ENCODE measurements at regions not wholly inside any gene's neighbourhood (a gene's known extent, or its start where the extent isn't known, plus 50 kb on each side); places are given as distances from the start of the nearest gene placed in this dataset.

DNA sequence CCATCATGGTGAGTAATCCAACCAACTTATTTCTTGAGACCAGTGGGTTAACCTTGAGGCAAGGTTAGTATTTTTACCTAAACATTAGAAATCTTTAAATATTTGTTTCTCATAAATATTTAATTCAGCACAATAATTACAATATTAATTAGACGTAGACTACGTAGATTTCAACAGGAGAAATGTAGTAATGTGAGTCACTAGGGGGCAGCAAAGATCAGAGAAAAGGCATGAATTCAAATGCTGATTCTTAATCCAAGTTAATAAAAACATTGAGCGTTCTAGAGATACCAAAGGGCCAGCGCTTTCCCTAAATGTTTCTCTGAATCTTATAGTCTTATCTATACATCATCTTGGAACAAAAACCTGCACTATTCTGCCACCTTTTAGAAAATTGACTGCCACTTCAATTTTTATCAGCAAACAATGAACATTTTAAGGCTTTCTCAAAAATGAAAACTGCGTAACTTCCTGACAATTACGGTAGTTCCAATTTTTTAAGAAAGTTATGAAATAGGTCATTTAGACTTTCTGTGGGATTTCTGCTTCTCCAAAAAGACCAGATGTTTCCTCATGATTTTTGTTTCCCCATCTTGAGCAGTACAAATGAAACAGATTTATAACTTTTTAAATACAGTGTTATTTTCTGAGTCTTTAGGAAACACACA lies 180.7 kb downstream of the GASK1B start:
- peak; percentile 81 to 82 for ATAC-seq
- intact Hi-C loops (cut with DNase I), result loop anchor here (2.0 to 10.0 kb wide), 4 partner anchors 179 to 633 kb away; partner anchors contain the start of gene GASK1B (in 1 of the 2)
- DNase-seq, result no peak

DNA sequence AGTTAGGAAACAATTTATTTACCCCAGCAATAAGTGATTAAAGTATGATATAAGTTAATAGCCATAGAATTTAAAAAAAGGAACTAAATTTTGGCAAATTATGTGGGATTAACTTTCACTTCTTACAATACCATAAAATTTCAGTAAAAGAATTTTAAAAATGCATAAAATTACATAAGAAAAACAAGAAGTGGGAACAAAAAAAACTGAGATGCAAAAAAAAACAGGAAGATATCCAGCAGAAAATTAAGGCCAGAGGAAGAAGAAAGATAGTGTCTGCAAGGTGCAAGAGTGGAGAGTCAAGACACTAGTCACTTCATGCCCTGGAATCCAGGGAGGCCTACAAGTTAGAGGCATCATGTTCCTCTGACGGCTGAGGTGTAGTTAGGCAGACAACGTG lies 184.2 kb downstream of the GASK1B start:
- ATAC-seq (no peak), DNase-seq (no peak)
- intact Hi-C loops (cut with DNase I), result loop anchor here in 1 of 2 donors (10.0 kb wide), 1 partner anchor 266 kb away; no protein-coding TSS in a partner anchor

DNA sequence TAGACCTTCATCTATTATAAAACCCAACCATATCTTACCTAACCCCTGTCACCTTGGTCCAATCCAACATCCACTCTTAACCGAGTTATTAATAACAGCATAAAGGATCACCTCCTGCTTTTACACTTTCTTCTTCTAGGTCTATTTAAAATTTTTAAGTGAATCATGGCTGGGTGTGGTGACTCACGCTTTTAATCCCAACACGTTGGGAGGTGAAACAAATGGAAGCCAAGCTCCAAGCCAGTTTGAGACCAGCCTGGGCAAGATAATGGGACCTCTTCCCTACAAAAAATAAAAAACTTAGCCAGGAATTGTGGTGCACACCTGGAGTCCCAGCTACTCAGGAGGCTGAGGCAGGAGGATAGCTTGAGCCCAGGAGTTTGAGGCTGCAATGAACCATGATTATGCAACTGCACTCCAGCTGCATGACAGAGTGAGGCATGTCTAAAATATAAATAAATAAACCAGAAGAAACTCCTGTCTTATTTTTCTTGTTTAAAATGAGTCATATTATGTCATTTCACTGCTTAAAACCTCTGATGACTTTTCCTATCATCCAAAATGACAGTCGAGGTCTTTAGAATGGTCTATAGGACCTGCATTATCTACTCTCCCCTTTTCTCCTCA lies 188.4 kb downstream of the GASK1B start:
- intact Hi-C loops (cut with DNase I), result loop anchor here in 1 of 2 donors (10.0 kb wide), 1 partner anchor 270 kb away; no protein-coding TSS in a partner anchor
- ATAC-seq (no peak), DNase-seq (no peak)

DNA sequence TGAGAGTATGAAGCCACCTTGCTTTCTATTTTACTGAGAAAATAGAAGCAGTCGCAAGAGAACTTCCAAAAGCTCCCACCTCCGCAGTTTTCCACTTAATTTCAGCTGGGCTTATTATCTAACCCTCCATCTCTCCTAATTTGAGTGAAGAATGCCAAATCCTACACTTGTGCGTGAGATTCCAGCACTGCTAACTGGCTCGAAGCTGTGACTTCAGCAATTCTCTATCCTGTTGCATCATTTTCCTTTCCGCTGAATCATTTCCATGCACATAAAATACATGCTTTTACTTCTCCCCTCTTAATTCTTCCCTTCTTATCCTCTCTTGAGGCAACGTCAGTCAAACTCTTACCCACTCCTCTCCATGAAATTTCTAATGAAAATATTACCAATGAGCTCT lies 189.5 kb downstream of the GASK1B start:
- ATAC-seq, result no peak
- DNase-seq, result no peak
- intact Hi-C loops (cut with DNase I), result loop anchor here in 1 of 2 donors (10.0 kb wide), 1 partner anchor 272 kb away; no protein-coding TSS in a partner anchor

GRCh38 chr4:157980158-157980557 lies 192.7 kb downstream of the GASK1B start:
- intact Hi-C loops (cut with DNase I), result loop anchor here in 1 of 2 donors (10.0 kb wide), 1 partner anchor 275 kb away; no protein-coding TSS in a partner anchor
- ATAC-seq (no peak), DNase-seq (no peak)

GRCh38 chr4:157978680-157979361 lies 194.0 kb downstream of the GASK1B start:
- DNase-seq, result peak; percentile 39
- peak; percentile 78 to 81 for ATAC-seq
- intact Hi-C loops (cut with DNase I), result loop anchor here in 1 of 2 donors (10.0 kb wide), 1 partner anchor 1504 kb away; no protein-coding TSS in a partner anchor

DNA sequence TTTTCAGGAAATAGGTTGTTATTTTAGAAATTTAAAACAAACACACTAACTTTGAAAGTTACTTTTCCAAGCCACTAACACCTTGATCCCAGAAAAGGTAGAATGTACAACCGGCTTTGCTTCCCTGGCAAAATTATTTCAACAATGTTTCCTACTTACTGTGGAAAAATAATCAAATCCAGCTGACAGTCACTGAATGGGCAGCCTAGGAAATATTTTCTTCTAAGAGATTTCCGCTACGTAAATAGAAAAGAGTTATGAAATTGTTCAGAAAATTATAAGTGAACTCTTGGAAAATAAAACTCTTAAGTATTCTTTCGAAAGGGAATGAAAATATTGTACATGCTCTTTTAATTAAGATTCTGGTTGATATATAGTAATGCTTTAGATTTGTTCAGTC lies 195.7 kb downstream of the GASK1B start:
- ATAC-seq (no peak), DNase-seq (no peak)
- intact Hi-C loops (cut with DNase I), result loop anchor here in 1 of 2 donors (10.0 kb wide), 1 partner anchor 1502 kb away; no protein-coding TSS in a partner anchor

DNA sequence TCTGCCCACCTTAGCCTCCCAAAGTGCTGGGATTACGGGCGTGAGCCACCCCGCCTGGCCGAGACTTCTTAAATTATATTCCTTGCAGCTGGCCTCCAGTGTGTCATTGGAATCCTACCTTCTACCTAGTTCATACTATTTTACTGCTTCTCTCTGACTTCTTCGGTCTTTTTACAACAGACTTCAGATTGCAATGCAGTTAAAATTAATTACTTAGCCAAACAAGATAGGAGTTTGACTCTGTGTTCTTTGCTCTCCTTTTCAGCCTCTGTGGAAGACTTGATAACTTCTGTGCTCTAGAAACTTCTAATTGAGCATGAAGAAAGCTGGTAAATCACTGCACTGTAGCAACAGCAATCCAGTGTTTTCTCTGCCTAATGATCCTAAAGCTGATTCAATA lies 199.5 kb downstream of the GASK1B start:
- ATAC-seq (no peak), DNase-seq (no peak)
- intact Hi-C loops (cut with DNase I), result loop anchor here in 1 of 2 donors (10.0 kb wide), 1 partner anchor 1498 kb away; no protein-coding TSS in a partner anchor

- DNase-seq (no peak), ATAC-seq (peak in 1 of 2 donors; percentile 38)
- intact Hi-C loops (cut with DNase I), result no loop called here
Observed at GRCh38 chr4:157964463-157964862, 208.4 kb downstream of the GASK1B start.

- intact Hi-C loops (cut with DNase I), result no loop called here
- peak in 1 of 2 donors; percentile 57 for ATAC-seq
- DNase-seq, result no peak
Observed at GRCh38 chr4:157961229-157961990, 211.4 kb downstream of the GASK1B start.

DNA sequence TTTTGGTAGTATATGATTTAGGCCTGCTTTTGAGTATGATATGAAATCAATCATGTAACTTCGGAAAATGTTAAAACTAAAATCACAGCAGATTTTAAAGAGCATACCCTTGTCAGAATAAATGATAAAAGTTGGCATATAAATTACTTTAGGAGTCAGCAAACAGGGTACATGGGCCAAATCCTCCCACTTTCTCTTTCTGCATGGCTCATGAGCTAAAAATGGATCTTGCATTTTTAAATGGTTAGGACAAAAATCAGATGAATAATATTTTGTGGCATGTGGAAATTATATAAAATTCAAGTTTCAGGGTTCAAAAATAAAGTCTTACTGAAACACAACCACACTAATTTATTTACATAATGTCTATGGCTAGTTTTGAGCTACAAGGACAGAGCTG lies 214.9 kb downstream of the GASK1B start:
- intact Hi-C loops (cut with DNase I), result no loop called here
- ATAC-seq, result peak in 1 of 2 donors; percentile 36
- no peak for DNase-seq

- intact Hi-C loops (cut with DNase I), result no loop called here
- DNase-seq (no peak), ATAC-seq (no peak)
Observed at GRCh38 chr4:157942017-157942416, 230.8 kb downstream of the GASK1B start.

- intact Hi-C loops (cut with DNase I), result no loop called here
- DNase-seq, result no peak
- no peak for ATAC-seq
Observed at GRCh38 chr4:157934151-157934550, 238.7 kb downstream of the GASK1B start.

DNA sequence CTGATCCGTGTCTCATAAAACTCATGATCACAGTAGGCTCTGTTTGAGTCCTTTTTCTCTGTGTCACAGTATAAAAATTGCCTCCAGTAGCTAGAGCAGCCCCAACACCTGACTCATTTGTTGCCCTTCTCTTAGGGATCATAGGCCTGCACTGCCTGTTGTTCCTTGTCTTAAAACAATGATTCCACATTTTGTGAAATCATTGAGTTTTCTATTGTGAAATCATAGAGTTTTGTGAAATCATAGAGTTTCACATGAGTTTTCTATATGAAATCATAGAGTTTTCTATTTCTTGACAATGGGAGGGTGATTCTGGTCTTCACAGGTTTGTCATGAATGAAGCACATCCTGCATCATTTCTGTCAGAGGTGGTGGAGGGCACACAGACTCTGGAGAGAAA lies 239.9 kb downstream of the GASK1B start:
- DNase-seq (no peak), ATAC-seq (no peak)
- intact Hi-C loops (cut with DNase I), result no loop called here

- intact Hi-C loops (cut with DNase I), result no loop called here
- no peak for ATAC-seq
- DNase-seq, result no peak
Observed at GRCh38 chr4:157929486-157929885, 243.3 kb downstream of the GASK1B start.

DNA sequence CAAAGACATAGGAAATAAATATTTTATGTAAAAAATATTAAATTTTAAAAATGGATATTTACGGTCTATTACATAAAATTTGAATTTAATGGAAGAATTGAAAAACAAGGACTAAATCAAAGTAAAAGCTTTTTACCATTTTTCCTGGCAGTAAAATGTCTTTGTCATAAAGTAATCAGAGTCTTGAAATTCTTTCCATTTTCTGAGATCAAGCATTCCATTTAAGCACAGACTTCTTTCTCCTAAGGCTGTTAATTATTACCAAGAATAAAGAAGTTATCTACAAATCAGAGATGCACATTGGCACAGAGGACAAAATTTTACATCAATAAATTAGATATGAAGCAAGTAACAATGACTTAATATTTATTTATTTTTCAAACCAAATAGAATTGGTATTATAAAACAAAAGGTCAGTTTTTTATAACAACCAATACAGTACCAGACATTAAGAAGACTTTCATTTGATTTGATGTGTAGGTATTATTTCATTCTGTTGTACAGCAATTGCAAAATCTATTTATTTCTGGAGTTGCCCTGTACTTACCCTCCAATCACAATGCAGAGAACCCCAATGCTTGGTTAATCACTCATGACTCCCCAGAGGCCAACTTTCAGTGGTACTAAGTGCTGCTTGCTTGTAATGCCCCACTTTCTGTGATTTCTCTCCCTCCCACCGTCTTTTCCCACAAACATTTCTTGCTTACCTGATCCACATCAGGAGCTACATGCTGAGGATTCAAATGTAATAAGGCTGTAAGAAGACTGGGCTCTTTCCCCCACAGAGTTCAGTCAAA lies 254.6 kb downstream of the GASK1B start:
- ATAC-seq (no peak), DNase-seq (no peak)
- intact Hi-C loops (cut with DNase I), result no loop called here

GRCh38 chr4:157912212-157912611 lies 260.6 kb downstream of the GASK1B start:
- DNase-seq (no peak), ATAC-seq (no peak)
- intact Hi-C loops (cut with DNase I), result no loop called here

DNA sequence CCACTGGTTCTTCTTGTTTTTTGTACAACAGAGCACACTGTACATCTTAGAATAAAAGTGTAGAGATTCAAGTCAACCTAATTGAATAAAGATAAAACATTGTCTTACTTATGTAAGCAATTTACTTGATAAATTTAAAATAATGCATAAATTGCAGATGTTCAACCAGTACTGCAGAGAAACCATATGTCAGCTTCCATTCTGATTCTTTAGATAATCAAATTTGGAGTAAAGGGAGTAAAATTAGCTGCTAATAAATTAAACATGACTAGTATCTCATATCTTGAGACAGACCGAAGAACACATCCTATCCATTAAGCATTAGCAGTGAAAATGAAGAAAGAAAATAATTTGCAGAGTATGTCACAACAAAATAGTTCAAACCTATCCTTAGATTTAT lies 261.2 kb downstream of the GASK1B start:
- intact Hi-C loops (cut with DNase I), result no loop called here
- no peak for ATAC-seq
- DNase-seq, result no peak

All from left cardiac atrium (tissue), 4 donors.